Neural progenitor cell (in vitro differentiated cells): ENCODE measurements at regions not wholly inside any gene's neighbourhood (a gene's known extent, or its start where the extent isn't known, plus 50 kb on each side); places are given as distances from the start of the nearest gene placed in this dataset.

ENCODE experiments used
- DNase-seq: peaks from one replicate; pipeline ENCODE4 v3.0.0-alpha.2; 2016; ENCODE audit warnings: low spot score
- H2AFZ ChIP-seq: fragments of 200-600 bp; sonication (generic); replicated peaks from 2 replicates; pipeline ENCODE4 v1.6.1; 2016; ENCODE audit warnings: antibody characterized with exemption
- H3F3A ChIP-seq: fragments of 200-600 bp; sonication (generic); 2 replicates; pipeline ENCODE4 v1.6.1; 2016; ENCODE audit warnings: antibody characterized with exemption, low read depth
- H3K27ac ChIP-seq: fragments of 200-600 bp; sonication (generic); 2 replicates; pipeline ENCODE4 v1.5.1; 2016; ENCODE audit warnings: mild to moderate bottlenecking
- H3K27me3 ChIP-seq: fragments of 200-600 bp; sonication (generic); 2 replicates; pipeline ENCODE4 v1.6.1; 2016; ENCODE audit warnings: mild to moderate bottlenecking, moderate library complexity
- H3K36me3 ChIP-seq: fragments of 200-600 bp; sonication (generic); 2 replicates; pipeline ENCODE4 v1.5.1; 2016
- H3K4me1 ChIP-seq: fragments of 200-600 bp; sonication (generic); 2 replicates; pipeline ENCODE4 v1.6.1; 2016; ENCODE audit warnings: mixed run types
- H3K4me2 ChIP-seq: fragments of 200-600 bp; sonication (generic); 2 replicates; pipeline ENCODE4 v1.6.1; 2016
- H3K4me3 ChIP-seq: fragments of 200-600 bp; sonication (generic); 2 replicates; pipeline ENCODE4 v1.5.1; 2016
- H3K79me2 ChIP-seq: fragments of 200-600 bp; sonication (generic); 2 replicates; pipeline ENCODE4 v1.6.1; 2016; ENCODE audit warnings: low read depth
- H3K9ac ChIP-seq: fragments of 200-600 bp; sonication (generic); 2 replicates; pipeline ENCODE4 v1.6.1; 2016
- H3K9me3 ChIP-seq: fragments of 200-600 bp; sonication (generic); 2 replicates; pipeline ENCODE4 v1.5.1; 2016; ENCODE audit warnings: low read depth
- H4K20me1 ChIP-seq: fragments of 200-600 bp; sonication (generic); 2 replicates; pipeline ENCODE4 v1.6.1; 2016; ENCODE audit warnings: low read depth
- H3K27ac Mint-ChIP-seq: 3 replicates; pipeline ENCODE4 v1.8.0; 2021; ENCODE audit warnings: mixed read lengths
- H3K27me3 Mint-ChIP-seq: 2 replicates; pipeline ENCODE4 v1.8.0; 2022; ENCODE audit warnings: low read depth, mild to moderate bottlenecking, inconsistent platforms, moderate library complexity, mixed read lengths; ENCODE audit not compliant: insufficient read depth
- H3K36me3 Mint-ChIP-seq: 3 replicates; pipeline ENCODE4 v1.8.0; 2021; ENCODE audit warnings: mixed read lengths
- H3K4me1 Mint-ChIP-seq: 3 replicates; pipeline ENCODE4 v1.8.0; 2021; ENCODE audit warnings: mixed read lengths
- H3K4me3 Mint-ChIP-seq: 3 replicates; pipeline ENCODE4 v1.8.0; 2021; ENCODE audit warnings: mild to moderate bottlenecking, moderate library complexity, mixed read lengths
- H3K9me3 Mint-ChIP-seq: 3 replicates; pipeline ENCODE4 v1.8.0; 2020; ENCODE audit warnings: mixed read lengths
- EZH2 ChIP-seq: fragments of 200-600 bp; sonication (generic); IDR thresholded peaks from 2 replicates; pipeline ENCODE4 v1.6.1; 2017; ENCODE audit warnings: antibody characterized with exemption, mild to moderate bottlenecking, moderate library complexity
- EZH2phosphoT487 ChIP-seq: fragments of 200-600 bp; sonication (generic); IDR thresholded peaks from 2 replicates; pipeline ENCODE4 v1.6.1; 2017; ENCODE audit warnings: antibody characterized with exemption
- TF ChIP-seq, protein P1 (sequence below): fragments of 200-600 bp; sonication (generic); IDR thresholded peaks from 2 replicates; pipeline ENCODE4 v1.5.1; 2017; ENCODE audit warnings: antibody characterized with exemption, mild to moderate bottlenecking

DNA sequence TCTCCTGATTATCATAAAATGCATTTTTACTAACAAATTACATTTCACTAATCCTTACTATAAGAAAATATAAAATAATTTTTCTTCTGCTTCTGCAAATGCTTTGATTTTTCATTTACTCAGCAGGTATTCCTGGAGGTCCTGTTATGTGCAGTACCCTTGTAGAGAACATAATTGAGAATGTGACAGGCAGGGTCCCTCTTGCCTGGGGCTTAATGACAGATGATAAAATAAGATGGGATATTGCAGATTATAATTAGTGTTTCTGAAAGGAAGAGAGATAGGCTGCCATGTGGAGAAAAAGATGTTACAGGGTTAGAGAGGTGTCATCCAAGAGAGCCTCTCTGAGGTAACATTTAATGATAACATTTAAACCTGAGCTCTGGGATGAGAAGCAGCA lies 128.9 kb downstream of the MAD2L1 start:
- no peaks in the 10 kb centered on the region for H3K9me3 Mint-ChIP-seq
- H3K36me3 ChIP-seq = no peaks in the 10 kb centered on the region

DNA sequence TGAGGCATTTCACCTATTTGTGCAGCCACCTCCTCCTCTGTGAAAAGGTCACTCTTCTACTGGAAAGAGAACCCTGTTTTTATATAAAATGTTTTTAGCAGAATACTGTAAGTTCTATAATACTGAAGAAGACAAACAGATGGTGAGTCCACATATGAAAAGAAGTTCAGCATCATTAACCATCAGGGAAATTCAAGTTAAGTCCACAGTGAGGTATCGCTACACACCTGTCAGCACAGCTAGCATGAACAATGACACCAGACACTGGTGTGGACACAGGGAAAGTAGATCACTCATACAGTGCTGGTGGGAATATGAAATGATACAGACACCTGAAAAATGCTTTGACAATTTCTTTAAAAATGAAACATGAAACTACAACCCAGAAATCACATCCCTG lies 133.0 kb downstream of the MAD2L1 start:
- Mint-ChIP-seq H3K36me3 (no peaks in the 10 kb centered on the region), H3K27me3 (no peaks in the 10 kb centered on the region)
- no peaks in the 10 kb centered on the region for H3F3A ChIP-seq

More for the DNA sequence above, 128.9 kb downstream of the MAD2L1 start:
- Histone ChIP-seq H3K27me3 (no peaks in the 10 kb centered on the region), H3K79me2 (no peaks in the 10 kb centered on the region), H3K4me2 (no peak overlapping the region), H3K4me1 (no peaks in the 10 kb centered on the region), H3K9ac (no peak overlapping the region), H3K27ac (no peak overlapping the region), H3K9me3 (no peaks in the 10 kb centered on the region), H3F3A (no peaks in the 10 kb centered on the region), H4K20me1 (no peaks in the 10 kb centered on the region), H3K4me3 (no peak overlapping the region), H2AFZ (no peak overlapping the region)
- Mint-ChIP-seq H3K4me3 (no peak overlapping the region), H3K36me3 (no peaks in the 10 kb centered on the region), H3K27me3 (no peaks in the 10 kb centered on the region), H3K4me1 (peaks cover 3% of the 10 kb centered on the region), H3K27ac (no peak overlapping the region)
- no peak for DNase-seq
- TF ChIP-seq EZH2phosphoT487 (no peak), EZH2 (no peak)
- TF ChIP-seq, protein P1, sequence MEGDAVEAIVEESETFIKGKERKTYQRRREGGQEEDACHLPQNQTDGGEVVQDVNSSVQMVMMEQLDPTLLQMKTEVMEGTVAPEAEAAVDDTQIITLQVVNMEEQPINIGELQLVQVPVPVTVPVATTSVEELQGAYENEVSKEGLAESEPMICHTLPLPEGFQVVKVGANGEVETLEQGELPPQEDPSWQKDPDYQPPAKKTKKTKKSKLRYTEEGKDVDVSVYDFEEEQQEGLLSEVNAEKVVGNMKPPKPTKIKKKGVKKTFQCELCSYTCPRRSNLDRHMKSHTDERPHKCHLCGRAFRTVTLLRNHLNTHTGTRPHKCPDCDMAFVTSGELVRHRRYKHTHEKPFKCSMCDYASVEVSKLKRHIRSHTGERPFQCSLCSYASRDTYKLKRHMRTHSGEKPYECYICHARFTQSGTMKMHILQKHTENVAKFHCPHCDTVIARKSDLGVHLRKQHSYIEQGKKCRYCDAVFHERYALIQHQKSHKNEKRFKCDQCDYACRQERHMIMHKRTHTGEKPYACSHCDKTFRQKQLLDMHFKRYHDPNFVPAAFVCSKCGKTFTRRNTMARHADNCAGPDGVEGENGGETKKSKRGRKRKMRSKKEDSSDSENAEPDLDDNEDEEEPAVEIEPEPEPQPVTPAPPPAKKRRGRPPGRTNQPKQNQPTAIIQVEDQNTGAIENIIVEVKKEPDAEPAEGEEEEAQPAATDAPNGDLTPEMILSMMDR = no peak

DNA sequence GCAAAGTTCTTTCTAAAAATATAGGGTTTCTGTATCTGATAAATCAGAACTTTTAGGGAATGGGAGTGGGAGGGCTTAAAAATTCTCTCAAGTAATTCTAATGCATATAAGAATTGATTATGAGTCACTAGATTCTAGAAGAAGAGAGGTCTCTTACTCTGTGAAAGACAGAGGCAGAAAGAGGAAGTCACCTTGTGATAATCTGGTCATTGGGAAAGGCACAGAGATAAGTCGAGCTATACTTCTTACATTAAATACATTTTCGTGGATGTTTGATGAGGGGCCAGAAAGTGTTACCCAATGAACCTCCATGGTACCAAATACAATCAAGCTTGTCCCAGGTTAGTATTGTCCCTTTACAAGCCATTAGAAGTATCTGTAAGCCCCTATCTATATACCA lies 134.4 kb downstream of the MAD2L1 start:
- no peaks in the 10 kb centered on the region for H3K36me3 ChIP-seq
- no peaks in the 10 kb centered on the region for H3K79me2 ChIP-seq
- no peak overlapping the region for H2AFZ ChIP-seq
- Mint-ChIP-seq H3K9me3 (no peaks in the 10 kb centered on the region), H3K4me1 (peaks cover 3% of the 10 kb centered on the region), H3K36me3 (no peaks in the 10 kb centered on the region), H3K27me3 (no peaks in the 10 kb centered on the region), H3K27ac (no peak overlapping the region), H3K4me3 (no peak overlapping the region)
- TF ChIP-seq, protein P1 = no peak
- H4K20me1 ChIP-seq = no peaks in the 10 kb centered on the region
- no peaks in the 10 kb centered on the region for H3K27me3 ChIP-seq
- H3F3A ChIP-seq = no peaks in the 10 kb centered on the region
- H3K4me1 ChIP-seq = no peaks in the 10 kb centered on the region
- no peak overlapping the region for H3K9ac ChIP-seq
- no peak for DNase-seq
- H3K27ac ChIP-seq = no peak overlapping the region
- no peaks in the 10 kb centered on the region for H3K9me3 ChIP-seq
- no peak overlapping the region for H3K4me3 ChIP-seq
- H3K4me2 ChIP-seq = no peak overlapping the region

More for the DNA sequence above, 133.0 kb downstream of the MAD2L1 start:
- no peaks in the 10 kb centered on the region for H3K9me3 ChIP-seq
- H3K79me2 ChIP-seq = no peaks in the 10 kb centered on the region
- H2AFZ ChIP-seq = no peak overlapping the region
- Mint-ChIP-seq H3K27ac (no peak overlapping the region), H3K9me3 (no peaks in the 10 kb centered on the region), H3K4me3 (no peak overlapping the region), H3K4me1 (peaks cover 3% of the 10 kb centered on the region)
- no peaks in the 10 kb centered on the region for H4K20me1 ChIP-seq
- no peak overlapping the region for H3K27ac ChIP-seq
- H3K4me2 ChIP-seq = no peak overlapping the region
- H3K36me3 ChIP-seq = no peaks in the 10 kb centered on the region
- H3K9ac ChIP-seq = no peak overlapping the region
- no peaks in the 10 kb centered on the region for H3K27me3 ChIP-seq
- no peaks in the 10 kb centered on the region for H3K4me1 ChIP-seq
- H3K4me3 ChIP-seq = no peak overlapping the region
- TF ChIP-seq EZH2 (no peak), EZH2phosphoT487 (no peak)
- TF ChIP-seq, protein P1 = no peak
- DNase-seq = no peak

DNA sequence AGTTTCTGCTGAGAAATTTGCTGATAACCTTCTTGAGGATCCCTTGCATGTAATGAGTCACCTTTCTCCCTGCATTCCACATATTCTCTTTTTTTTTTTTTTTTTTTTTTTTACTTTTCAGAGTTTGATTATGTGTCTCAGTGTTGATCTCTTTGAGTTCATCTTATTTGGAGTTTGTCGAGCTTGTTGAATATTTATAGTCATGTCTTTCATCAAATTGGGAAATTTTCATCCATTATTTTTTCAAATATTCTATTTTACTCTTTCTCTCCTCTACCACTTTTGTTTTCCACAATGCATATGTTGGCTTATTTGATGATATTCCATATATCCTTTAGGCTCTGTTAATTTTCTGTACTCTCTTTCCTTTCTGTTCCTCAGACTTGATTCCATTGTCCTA lies 136.1 kb downstream of the MAD2L1 start:
- TF ChIP-seq EZH2 (no peak), EZH2phosphoT487 (no peak)
- Histone ChIP-seq H3K36me3 (no peaks in the 10 kb centered on the region), H3K79me2 (no peaks in the 10 kb centered on the region), H3K9me3 (no peaks in the 10 kb centered on the region), H2AFZ (no peak overlapping the region), H3K4me1 (no peaks in the 10 kb centered on the region), H3K9ac (no peak overlapping the region), H3K27ac (no peak overlapping the region), H4K20me1 (no peaks in the 10 kb centered on the region), H3K4me3 (no peak overlapping the region), H3K4me2 (no peak overlapping the region), H3F3A (no peaks in the 10 kb centered on the region), H3K27me3 (no peaks in the 10 kb centered on the region)
- Mint-ChIP-seq H3K27ac (no peak overlapping the region), H3K4me3 (no peak overlapping the region), H3K4me1 (peaks cover 3% of the 10 kb centered on the region), H3K9me3 (no peaks in the 10 kb centered on the region), H3K36me3 (no peaks in the 10 kb centered on the region), H3K27me3 (no peaks in the 10 kb centered on the region)
- no peak for DNase-seq
